HL-60 (cell line): ENCODE measurements at regions not wholly inside any gene's neighbourhood (a gene's known extent, or its start where the extent isn't known, plus 50 kb on each side); places are given as distances from the start of the nearest gene placed in this dataset.

Source experiments
- DNase-seq, 2 experiments: peaks; one replicate each; pipeline ENCODE4 v3.0.0-alpha.2; 2010 to 2020; ENCODE audit warnings: low read depth in 1 of 2, low spot score in 1 of 2
- H3K27ac ChIP-seq: fragments of 250-450 bp; sonication (Bioruptor Pico); replicated peaks from 2 replicates; pipeline ENCODE4 v1.5.1; 2020; ENCODE audit warnings: mild to moderate bottlenecking, moderate library complexity
- H3K27me3 ChIP-seq: fragments of 250-450 bp; sonication (Bioruptor Pico); 2 replicates; pipeline ENCODE4 v1.5.1; 2021; ENCODE audit warnings: mild to moderate bottlenecking, moderate library complexity; ENCODE audit not compliant: insufficient read depth, poor library complexity, severe bottlenecking
- H3K4me3 ChIP-seq: replicated peaks from 2 replicates; pipeline ENCODE4 v1.5.1; 2011; ENCODE audit warnings: mild to moderate bottlenecking, control low read depth, low read length; ENCODE audit not compliant: insufficient read depth
- GABPA ChIP-seq: IDR thresholded peaks from 2 replicates; pipeline ENCODE4 v1.6.1; 2012; ENCODE audit warnings: low read depth
- POLR2AphosphoS5 ChIP-seq: IDR thresholded peaks from 2 replicates; pipeline ENCODE4 v1.6.1; 2012; ENCODE audit warnings: low read depth
- REST ChIP-seq: IDR thresholded peaks from 2 replicates; pipeline ENCODE4 v1.6.1; 2012; ENCODE audit warnings: low read depth; ENCODE audit not compliant: insufficient replicate concordance
- SPI1 ChIP-seq: IDR thresholded peaks from 2 replicates; pipeline ENCODE4 v1.6.1; 2012; ENCODE audit warnings: low read depth, mild to moderate bottlenecking, borderline replicate concordance
- TF ChIP-seq, protein P1 (sequence below): IDR thresholded peaks from one replicate; pipeline ENCODE4 v1.5.1; 2011; ENCODE audit warnings: low read length, control low read depth, inconsistent platforms; ENCODE audit not compliant: insufficient read depth

DNA sequence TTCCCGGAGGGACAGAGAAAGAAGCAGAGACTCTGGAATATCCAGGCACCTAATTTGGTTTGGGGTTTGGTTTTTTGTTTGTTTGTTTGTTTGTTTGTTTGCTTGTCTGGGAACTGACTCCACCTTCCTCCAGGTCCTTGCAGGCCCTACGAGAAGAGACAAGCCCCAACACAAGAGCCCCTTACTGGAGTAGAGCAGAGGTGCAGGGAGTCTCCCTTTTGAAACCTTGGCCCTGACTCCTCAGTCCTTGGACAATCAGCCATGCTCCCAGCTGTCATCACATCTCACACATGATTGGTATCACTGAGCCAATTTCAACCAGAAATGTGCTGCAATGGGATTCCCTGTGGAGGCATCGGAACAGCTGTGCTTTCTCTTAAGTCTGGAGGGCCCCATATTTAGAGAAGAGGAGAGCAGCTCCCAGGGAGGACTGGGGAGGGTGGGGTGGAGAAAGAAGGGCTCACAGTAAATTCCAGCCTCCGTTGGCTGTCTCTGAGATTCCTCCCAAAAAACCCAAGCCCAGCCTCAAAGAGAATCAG, 279.9 kb upstream of the NCKAP5 start:
- H3K27ac ChIP-seq = no peak overlapping the region
- DNase-seq = no peak
- TF ChIP-seq GABPA (no peak), SPI1 (no peak), REST (no peak), POLR2AphosphoS5 (no peak)
- TF ChIP-seq, protein P1, sequence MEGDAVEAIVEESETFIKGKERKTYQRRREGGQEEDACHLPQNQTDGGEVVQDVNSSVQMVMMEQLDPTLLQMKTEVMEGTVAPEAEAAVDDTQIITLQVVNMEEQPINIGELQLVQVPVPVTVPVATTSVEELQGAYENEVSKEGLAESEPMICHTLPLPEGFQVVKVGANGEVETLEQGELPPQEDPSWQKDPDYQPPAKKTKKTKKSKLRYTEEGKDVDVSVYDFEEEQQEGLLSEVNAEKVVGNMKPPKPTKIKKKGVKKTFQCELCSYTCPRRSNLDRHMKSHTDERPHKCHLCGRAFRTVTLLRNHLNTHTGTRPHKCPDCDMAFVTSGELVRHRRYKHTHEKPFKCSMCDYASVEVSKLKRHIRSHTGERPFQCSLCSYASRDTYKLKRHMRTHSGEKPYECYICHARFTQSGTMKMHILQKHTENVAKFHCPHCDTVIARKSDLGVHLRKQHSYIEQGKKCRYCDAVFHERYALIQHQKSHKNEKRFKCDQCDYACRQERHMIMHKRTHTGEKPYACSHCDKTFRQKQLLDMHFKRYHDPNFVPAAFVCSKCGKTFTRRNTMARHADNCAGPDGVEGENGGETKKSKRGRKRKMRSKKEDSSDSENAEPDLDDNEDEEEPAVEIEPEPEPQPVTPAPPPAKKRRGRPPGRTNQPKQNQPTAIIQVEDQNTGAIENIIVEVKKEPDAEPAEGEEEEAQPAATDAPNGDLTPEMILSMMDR = no peak
- H3K4me3 ChIP-seq = no peak overlapping the region
- no peaks in the 10 kb centered on the region for H3K27me3 ChIP-seq

GRCh38 chr2:133849341-133849740, 281.1 kb upstream of the NCKAP5 start:
- Histone ChIP-seq H3K27me3 (no peaks in the 10 kb centered on the region), H3K27ac (no peak overlapping the region), H3K4me3 (no peak overlapping the region)
- no peak for DNase-seq
- TF ChIP-seq GABPA (no peak), POLR2AphosphoS5 (no peak), SPI1 (no peak), REST (no peak)
- TF ChIP-seq, protein P1 = no peak

DNA sequence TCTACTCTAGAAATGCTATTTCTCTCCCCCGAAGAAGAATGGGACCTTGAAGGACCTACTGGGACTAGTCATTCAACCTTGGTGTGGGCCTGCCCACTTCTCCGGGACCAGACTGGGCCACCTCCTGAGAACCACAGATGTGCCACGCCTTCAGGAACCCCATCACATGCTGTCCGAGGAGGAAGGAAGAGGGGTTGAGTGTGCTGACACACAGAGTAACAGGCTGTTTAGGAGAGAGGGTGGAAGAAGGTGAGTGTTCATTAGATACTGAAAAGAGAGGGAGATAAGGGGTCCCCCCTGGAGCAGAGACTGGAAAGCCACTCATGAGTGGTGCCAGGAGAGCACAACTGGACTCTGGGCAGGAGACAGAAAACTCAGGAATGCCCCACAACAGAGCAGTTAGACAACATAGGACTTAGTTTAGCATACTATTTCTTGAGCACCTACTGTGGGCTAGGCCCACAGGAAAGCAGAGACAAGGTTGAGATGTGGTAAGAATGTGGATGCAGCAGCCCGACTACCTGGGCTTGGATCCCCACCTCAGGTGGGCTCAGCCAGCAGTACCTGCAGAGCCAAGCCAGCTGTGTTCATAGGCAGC, 286.4 kb upstream of the NCKAP5 start:
- Histone ChIP-seq H3K27me3 (no peaks in the 10 kb centered on the region), H3K4me3 (no peak overlapping the region), H3K27ac (no peak overlapping the region)
- TF ChIP-seq, protein P1 = no peak
- TF ChIP-seq GABPA (no peak), SPI1 (no peak), POLR2AphosphoS5 (no peak), REST (no peak)
- DNase-seq = no peak
